ENCODE measurements at regions not wholly inside any gene's neighbourhood (a gene's known extent, or its start where the extent isn't known, plus 50 kb on each side); places are given as distances from the start of the nearest gene placed in this dataset.

- DNase-seq (ENCODE audit: low spot score), result no peak
- no peak overlapping the region for H3K27ac ChIP-seq
- no peak overlapping the region for H3K4me3 ChIP-seq
- 78% methylated on average over 9 of the region's 10 CpGs for WGBS
- H3K36me3 ChIP-seq, result no peaks in the 10 kb centered on the region
- intact Hi-C loops (cut with DNase I), result no loop called here
- peaks cover 7% of the 10 kb centered on the region for H3K4me1 ChIP-seq (replicated peaks)
- TF ChIP-seq, protein P1, sequence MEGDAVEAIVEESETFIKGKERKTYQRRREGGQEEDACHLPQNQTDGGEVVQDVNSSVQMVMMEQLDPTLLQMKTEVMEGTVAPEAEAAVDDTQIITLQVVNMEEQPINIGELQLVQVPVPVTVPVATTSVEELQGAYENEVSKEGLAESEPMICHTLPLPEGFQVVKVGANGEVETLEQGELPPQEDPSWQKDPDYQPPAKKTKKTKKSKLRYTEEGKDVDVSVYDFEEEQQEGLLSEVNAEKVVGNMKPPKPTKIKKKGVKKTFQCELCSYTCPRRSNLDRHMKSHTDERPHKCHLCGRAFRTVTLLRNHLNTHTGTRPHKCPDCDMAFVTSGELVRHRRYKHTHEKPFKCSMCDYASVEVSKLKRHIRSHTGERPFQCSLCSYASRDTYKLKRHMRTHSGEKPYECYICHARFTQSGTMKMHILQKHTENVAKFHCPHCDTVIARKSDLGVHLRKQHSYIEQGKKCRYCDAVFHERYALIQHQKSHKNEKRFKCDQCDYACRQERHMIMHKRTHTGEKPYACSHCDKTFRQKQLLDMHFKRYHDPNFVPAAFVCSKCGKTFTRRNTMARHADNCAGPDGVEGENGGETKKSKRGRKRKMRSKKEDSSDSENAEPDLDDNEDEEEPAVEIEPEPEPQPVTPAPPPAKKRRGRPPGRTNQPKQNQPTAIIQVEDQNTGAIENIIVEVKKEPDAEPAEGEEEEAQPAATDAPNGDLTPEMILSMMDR (IDR thresholded peaks at IDR 0.05), result no peak
- TF ChIP-seq POLR2AphosphoS5 (IDR thresholded peaks at IDR 0.05), result no peak
- no peak for TF ChIP-seq POLR2A (IDR thresholded peaks at IDR 0.05)
- no peaks in the 10 kb centered on the region for H3K27me3 ChIP-seq (replicated peaks; ENCODE audit: insufficient read depth)
- no peaks in the 10 kb centered on the region for H3K9me3 ChIP-seq
Measured at GRCh38 chr11:134514354-134514951, 102.4 kb upstream of the B3GAT1 start.

- H3K27me3 ChIP-seq (replicated peaks; ENCODE audit: insufficient read depth), result no peaks in the 10 kb centered on the region
- 72% methylated on average over 18 of the region's 18 CpGs for WGBS
- intact Hi-C loops (cut with DNase I), result no loop called here
- DNase-seq (ENCODE audit: low spot score), result no peak
- no peak for TF ChIP-seq POLR2AphosphoS5 (IDR thresholded peaks at IDR 0.05)
- H3K4me1 ChIP-seq (replicated peaks), result peaks cover 7% of the 10 kb centered on the region
- no peak overlapping the region for H3K27ac ChIP-seq
- H3K36me3 ChIP-seq, result no peaks in the 10 kb centered on the region
- H3K4me3 ChIP-seq, result no peak overlapping the region
- no peaks in the 10 kb centered on the region for H3K9me3 ChIP-seq
Measured at GRCh38 chr11:134513585-134514120, 101.6 kb upstream of the B3GAT1 start.

DNA sequence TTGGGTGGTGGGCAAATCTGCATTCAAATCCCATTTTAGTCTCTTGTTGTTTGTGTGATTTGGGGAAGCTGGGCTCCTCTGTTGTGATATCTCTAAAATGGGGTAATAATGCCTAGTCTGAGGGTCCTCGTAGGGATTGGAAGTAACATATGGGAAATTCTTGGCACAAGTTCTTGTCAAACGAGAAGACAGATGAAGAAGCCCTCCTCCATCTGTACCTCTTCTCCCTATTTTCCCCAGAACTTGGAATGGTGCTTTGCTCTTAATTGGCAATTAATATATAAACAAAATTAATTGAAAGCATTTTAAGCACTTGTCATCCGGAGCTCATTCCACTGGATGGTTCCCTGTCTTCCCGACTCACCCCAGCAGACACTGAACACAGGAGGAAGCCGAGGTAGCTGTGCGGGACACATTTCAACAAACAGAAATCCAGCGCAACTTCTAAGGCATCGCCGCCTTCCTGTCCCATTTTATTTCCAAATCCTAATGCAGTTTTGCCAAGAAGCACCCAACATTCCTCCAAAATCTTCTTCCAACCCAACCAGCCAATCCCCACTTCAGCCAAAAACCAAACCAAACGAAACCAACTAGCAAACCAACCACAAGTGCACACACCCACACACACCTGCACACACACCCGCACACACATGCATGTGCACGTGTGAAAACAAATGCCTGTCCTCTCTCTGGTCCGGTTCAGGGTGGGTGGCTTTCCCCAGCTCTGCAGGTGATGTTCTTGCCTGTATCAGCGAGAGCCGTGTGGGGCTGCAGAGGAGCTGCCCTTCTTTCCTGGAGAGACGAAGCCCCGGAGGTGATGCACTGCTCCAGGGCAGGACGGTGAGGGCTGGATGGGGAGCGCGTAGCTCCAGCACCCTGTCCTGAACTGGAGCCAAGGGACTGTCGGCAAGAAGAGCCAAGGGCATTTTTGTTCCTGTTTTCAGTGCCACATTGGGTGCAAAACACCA lies 100.8 kb upstream of the B3GAT1 start:
- Histone ChIP-seq H3K27ac (no peak overlapping the region), H3K9me3 (no peaks in the 10 kb centered on the region), H3K4me1 (replicated peaks) (peaks cover 3% of the 10 kb centered on the region), H3K27me3 (replicated peaks; ENCODE audit: insufficient read depth) (no peaks in the 10 kb centered on the region), H3K36me3 (no peaks in the 10 kb centered on the region), H3K4me3 (no peak overlapping the region)
- WGBS, result 73% methylated on average over 21 of the region's 21 CpGs
- intact Hi-C loops (cut with DNase I), result no loop called here
- no peak for DNase-seq (ENCODE audit: low spot score)
- no peak for TF ChIP-seq POLR2A (IDR thresholded peaks at IDR 0.05)
- TF ChIP-seq POLR2AphosphoS5 (IDR thresholded peaks at IDR 0.05), result no peak
- TF ChIP-seq, protein P1 (IDR thresholded peaks at IDR 0.05), result no peak

DNA sequence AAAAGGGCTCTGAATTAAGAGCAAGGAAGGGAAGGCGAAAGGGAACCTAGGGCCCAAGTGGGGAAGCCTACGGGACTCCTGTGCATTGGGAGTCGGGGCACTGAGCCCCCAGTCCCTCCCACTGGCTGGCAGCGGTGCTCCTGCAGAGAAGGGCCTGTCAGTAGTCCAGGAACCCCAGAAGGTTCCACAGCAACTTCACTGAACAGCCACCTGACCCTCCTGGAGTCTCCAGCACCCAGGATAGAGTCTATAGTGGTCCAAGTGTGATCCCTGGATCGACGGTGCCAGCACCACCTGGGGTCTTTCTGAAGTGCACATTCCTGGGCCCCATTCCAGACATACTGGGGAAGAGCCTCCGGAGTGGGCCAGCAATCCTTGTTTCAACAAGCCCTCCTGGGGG lies 100.0 kb upstream of the B3GAT1 start:
- no peaks in the 10 kb centered on the region for H3K27me3 ChIP-seq (replicated peaks; ENCODE audit: insufficient read depth)
- H3K36me3 ChIP-seq, result no peaks in the 10 kb centered on the region
- H3K9me3 ChIP-seq, result no peaks in the 10 kb centered on the region
- intact Hi-C loops (cut with DNase I), result no loop called here
- TF ChIP-seq POLR2AphosphoS5 (IDR thresholded peaks at IDR 0.05) (no peak), POLR2A (IDR thresholded peaks at IDR 0.05) (no peak)
- TF ChIP-seq, protein P1 (IDR thresholded peaks at IDR 0.05), result no peak
- WGBS, result 76% methylated on average over 7 of the region's 7 CpGs
- H3K27ac ChIP-seq, result no peak overlapping the region
- no peak for DNase-seq (ENCODE audit: low spot score)
- no peak overlapping the region for H3K4me3 ChIP-seq
- no peaks in the 10 kb centered on the region for H3K4me1 ChIP-seq (replicated peaks)

DNA sequence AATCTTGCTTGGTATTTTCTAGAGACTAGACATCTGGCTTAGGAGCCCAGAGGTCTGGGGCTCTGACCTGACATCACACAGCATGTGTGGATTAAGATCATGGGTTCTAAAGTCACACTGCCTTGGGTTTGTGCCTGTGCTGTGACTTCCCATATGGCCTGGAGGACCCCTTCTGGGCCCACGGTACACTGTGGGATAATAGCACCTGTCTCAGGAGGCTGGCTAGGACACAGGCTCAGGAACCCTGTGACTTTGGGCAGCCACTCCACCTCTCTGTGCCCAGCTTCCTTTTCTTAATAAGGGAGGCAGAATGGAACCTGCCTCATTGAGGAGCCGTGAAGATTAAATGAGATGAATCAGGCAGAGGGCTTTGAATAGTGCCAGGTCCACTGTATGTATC lies 99.2 kb upstream of the B3GAT1 start:
- no peaks in the 10 kb centered on the region for H3K36me3 ChIP-seq
- no peak for TF ChIP-seq POLR2AphosphoS5 (IDR thresholded peaks at IDR 0.05)
- TF ChIP-seq, protein P1 (IDR thresholded peaks at IDR 0.05), result no peak
- no peaks in the 10 kb centered on the region for H3K27me3 ChIP-seq (replicated peaks; ENCODE audit: insufficient read depth)
- DNase-seq (ENCODE audit: low spot score), result no peak
- 100% methylated on average over 2 of the region's 2 CpGs for WGBS
- intact Hi-C loops (cut with DNase I), result no loop called here
- no peaks in the 10 kb centered on the region for H3K4me1 ChIP-seq (replicated peaks)
- H3K9me3 ChIP-seq, result no peaks in the 10 kb centered on the region
- no peak overlapping the region for H3K4me3 ChIP-seq
- H3K27ac ChIP-seq, result no peak overlapping the region

All from prostate gland (tissue), 2 donors.